Right ventricle myocardium superior (tissue), 1 donor: ENCODE measurements at regions not wholly inside any gene's neighbourhood (a gene's known extent, or its start where the extent isn't known, plus 50 kb on each side); places are given as distances from the start of the nearest gene placed in this dataset.
A peak's percentile ranks its signal among the peaks of the same experiment; 100 is the strongest.

Experiments used
- ATAC-seq: fragments of 200-7000 bp; cut with Tn5 transposase; one replicate; pipeline ENCODE4 v1.9.1; 2020; ENCODE audit warnings: mild to moderate bottlenecking; ENCODE audit not compliant: poor library complexity
- DNase-seq: peaks from one replicate; pipeline ENCODE4 v3.0.0-alpha.2; 2020
- intact Hi-C: fragments of 100-400 bp; cut with DNase I; formaldehyde crosslinking; loops from one replicate; pipeline ENCODE4 v1.11.2; 2022
- donor health status: DM: no; HTN: yes; CAD: no; lungs with severe emphysema.

- ATAC-seq = no peak
- intact Hi-C loops = no loop called here
- DNase-seq = no peak
Measured at GRCh38 chr16:7113949-7114348, 218.7 kb upstream of the RBFOX1 start.

- no peak for DNase-seq
- ATAC-seq = no peak
- intact Hi-C loops = no loop called here
Measured at GRCh38 chr16:7113395-7113794, 219.2 kb upstream of the RBFOX1 start.

GRCh38 chr16:7111265-7111664, 221.4 kb upstream of the RBFOX1 start:
- intact Hi-C loops = no loop called here
- ATAC-seq = no peak
- no peak for DNase-seq

GRCh38 chr16:7107436-7107835, 225.2 kb upstream of the RBFOX1 start:
- intact Hi-C loops = no loop called here
- ATAC-seq = no peak
- DNase-seq = no peak

GRCh38 chr16:7103056-7103455, 229.6 kb upstream of the RBFOX1 start:
- ATAC-seq (no peak), DNase-seq (no peak)
- intact Hi-C loops = no loop called here

GRCh38 chr16:7101054-7101453, 231.6 kb upstream of the RBFOX1 start:
- intact Hi-C loops = no loop called here
- no peak for ATAC-seq
- no peak for DNase-seq

GRCh38 chr16:7097518-7097917, 235.1 kb upstream of the RBFOX1 start:
- intact Hi-C loops = no loop called here
- ATAC-seq (no peak), DNase-seq (no peak)

- ATAC-seq = no peak
- DNase-seq = no peak
- intact Hi-C loops = no loop called here
Measured at GRCh38 chr16:7093511-7093910, 239.1 kb upstream of the RBFOX1 start.

GRCh38 chr16:7090628-7091115, 242.0 kb upstream of the RBFOX1 start:
- DNase-seq (no peak), ATAC-seq (peak; percentile 31)
- intact Hi-C loops = no loop called here

GRCh38 chr16:7089751-7090150, 242.9 kb upstream of the RBFOX1 start:
- DNase-seq (no peak), ATAC-seq (no peak)
- intact Hi-C loops = no loop called here

- DNase-seq (no peak), ATAC-seq (no peak)
- intact Hi-C loops = no loop called here
Measured at GRCh38 chr16:7088711-7089110, 243.9 kb upstream of the RBFOX1 start.

- intact Hi-C loops = no loop called here
- peak; percentile 47 for DNase-seq
- peak; percentile 88 for ATAC-seq
Measured at GRCh38 chr16:7086822-7087616, 245.6 kb upstream of the RBFOX1 start.

GRCh38 chr16:7085776-7086175, 246.9 kb upstream of the RBFOX1 start:
- DNase-seq (no peak), ATAC-seq (no peak)
- intact Hi-C loops = no loop called here

GRCh38 chr16:7083096-7083495, 249.5 kb upstream of the RBFOX1 start:
- intact Hi-C loops = no loop called here
- DNase-seq = no peak
- no peak for ATAC-seq

- intact Hi-C loops = no loop called here
- DNase-seq = no peak
- ATAC-seq = no peak
Measured at GRCh38 chr16:7077636-7078035, 255.0 kb upstream of the RBFOX1 start.

GRCh38 chr16:7074715-7075114, 257.9 kb upstream of the RBFOX1 start:
- intact Hi-C loops = no loop called here
- no peak for ATAC-seq
- DNase-seq = no peak

GRCh38 chr16:7057458-7057857, 275.2 kb upstream of the RBFOX1 start:
- no peak for ATAC-seq
- intact Hi-C loops = no loop called here
- DNase-seq = no peak

GRCh38 chr16:7055443-7055842, 277.2 kb upstream of the RBFOX1 start:
- ATAC-seq (no peak), DNase-seq (no peak)
- intact Hi-C loops = no loop called here

- no peak for DNase-seq
- ATAC-seq = no peak
- intact Hi-C loops = no loop called here
Measured at GRCh38 chr16:7051591-7052349, 280.9 kb upstream of the RBFOX1 start.

- ATAC-seq (no peak), DNase-seq (no peak)
- intact Hi-C loops = no loop called here
Measured at GRCh38 chr16:7044331-7044730, 288.3 kb upstream of the RBFOX1 start.
